SK-N-SH (cell line): ENCODE measurements at regions not wholly inside any gene's neighbourhood (a gene's known extent, or its start where the extent isn't known, plus 50 kb on each side); places are given as distances from the start of the nearest gene placed in this dataset.

ENCODE experiments used
- CHD2 ChIP-seq: fragments of 150-350 bp; IDR thresholded peaks from 2 replicates; pipeline ENCODE4 v1.6.1; 2018; ENCODE audit warnings: low read length; ENCODE audit not compliant: partially characterized antibody
- GABPA ChIP-seq: IDR thresholded peaks from 2 replicates; pipeline ENCODE4 v1.4.0; 2012; ENCODE audit warnings: low read depth, mild to moderate bottlenecking
- YY1 ChIP-seq: IDR thresholded peaks from 2 replicates; pipeline ENCODE4 v1.4.0; 2012; ENCODE audit warnings: low read depth, mild to moderate bottlenecking
- TF ChIP-seq, protein P1 (sequence below): fragments of 200-600 bp; sonication (generic); IDR thresholded peaks from 2 replicates; pipeline ENCODE4 v1.6.1; 2017; ENCODE audit warnings: antibody characterized with exemption, mild to moderate bottlenecking, moderate library complexity
- TF ChIP-seq, protein P2 (sequence below): IDR thresholded peaks from 2 replicates; pipeline ENCODE4; 2012

DNA sequence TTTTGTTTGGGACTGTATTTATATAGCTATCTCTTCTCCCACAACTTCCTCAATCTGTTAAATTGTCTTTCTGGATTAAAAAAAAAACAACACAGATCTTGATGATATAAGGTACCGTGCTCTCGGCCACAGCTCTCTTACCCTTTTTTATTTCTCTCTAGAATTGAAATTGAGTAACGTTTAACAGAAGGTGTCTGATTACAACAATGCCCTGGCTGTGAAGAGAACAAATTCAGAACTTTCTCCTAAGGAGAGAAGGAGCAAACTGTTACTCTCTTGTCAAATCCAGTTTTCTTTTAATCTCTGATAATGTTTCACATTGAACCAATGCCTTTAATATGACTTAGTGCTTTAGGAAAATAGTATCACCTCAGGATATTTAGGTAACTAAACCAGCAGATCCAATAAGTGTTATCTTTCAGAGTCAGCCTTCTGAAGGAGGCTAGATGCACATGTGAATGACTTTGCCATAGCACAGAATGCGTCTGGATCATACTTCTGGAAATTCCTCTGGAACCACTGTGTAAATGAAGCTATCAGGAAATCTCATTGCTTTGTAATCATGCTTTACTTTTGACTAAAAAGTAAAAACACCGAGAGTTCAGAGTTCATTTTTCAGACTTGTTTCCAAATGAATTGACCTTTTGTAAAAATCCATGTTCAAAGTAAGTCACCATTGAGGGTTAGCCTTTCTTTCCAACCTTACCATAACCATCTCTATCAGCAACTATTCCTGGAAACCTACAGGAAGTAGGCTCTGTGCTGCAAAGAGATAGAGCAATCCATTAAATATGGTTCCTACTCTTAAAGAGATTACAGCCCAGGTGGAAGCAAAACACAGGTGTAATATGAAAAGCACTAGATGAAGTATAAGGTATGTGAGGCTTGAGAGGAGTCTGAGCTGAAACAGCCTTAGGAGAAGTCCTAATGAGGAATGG is 147.0 kb upstream of the OSR1 start:
- TF ChIP-seq, protein P1, sequence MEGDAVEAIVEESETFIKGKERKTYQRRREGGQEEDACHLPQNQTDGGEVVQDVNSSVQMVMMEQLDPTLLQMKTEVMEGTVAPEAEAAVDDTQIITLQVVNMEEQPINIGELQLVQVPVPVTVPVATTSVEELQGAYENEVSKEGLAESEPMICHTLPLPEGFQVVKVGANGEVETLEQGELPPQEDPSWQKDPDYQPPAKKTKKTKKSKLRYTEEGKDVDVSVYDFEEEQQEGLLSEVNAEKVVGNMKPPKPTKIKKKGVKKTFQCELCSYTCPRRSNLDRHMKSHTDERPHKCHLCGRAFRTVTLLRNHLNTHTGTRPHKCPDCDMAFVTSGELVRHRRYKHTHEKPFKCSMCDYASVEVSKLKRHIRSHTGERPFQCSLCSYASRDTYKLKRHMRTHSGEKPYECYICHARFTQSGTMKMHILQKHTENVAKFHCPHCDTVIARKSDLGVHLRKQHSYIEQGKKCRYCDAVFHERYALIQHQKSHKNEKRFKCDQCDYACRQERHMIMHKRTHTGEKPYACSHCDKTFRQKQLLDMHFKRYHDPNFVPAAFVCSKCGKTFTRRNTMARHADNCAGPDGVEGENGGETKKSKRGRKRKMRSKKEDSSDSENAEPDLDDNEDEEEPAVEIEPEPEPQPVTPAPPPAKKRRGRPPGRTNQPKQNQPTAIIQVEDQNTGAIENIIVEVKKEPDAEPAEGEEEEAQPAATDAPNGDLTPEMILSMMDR: no peak
- no peak for TF ChIP-seq YY1
- TF ChIP-seq, protein P2, sequence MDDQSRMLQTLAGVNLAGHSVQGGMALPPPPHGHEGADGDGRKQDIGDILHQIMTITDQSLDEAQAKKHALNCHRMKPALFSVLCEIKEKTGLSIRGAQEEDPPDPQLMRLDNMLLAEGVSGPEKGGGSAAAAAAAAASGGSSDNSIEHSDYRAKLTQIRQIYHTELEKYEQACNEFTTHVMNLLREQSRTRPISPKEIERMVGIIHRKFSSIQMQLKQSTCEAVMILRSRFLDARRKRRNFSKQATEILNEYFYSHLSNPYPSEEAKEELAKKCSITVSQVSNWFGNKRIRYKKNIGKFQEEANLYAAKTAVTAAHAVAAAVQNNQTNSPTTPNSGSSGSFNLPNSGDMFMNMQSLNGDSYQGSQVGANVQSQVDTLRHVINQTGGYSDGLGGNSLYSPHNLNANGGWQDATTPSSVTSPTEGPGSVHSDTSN: no peak
- TF ChIP-seq CHD2: no peak
- TF ChIP-seq GABPA: no peak
